ENCODE measurements at regions not wholly inside any gene's neighbourhood (a gene's known extent, or its start where the extent isn't known, plus 50 kb on each side); places are given as distances from the start of the nearest gene placed in this dataset.

GRCh38 chr5:6169660-6170059 is 208.7 kb downstream of the MED10 start:
- DNase-seq (ENCODE audit: low spot score): no peak

- no peak for DNase-seq (ENCODE audit: low spot score)
Observed at GRCh38 chr5:6166698-6167394, 211.5 kb downstream of the MED10 start.

DNA sequence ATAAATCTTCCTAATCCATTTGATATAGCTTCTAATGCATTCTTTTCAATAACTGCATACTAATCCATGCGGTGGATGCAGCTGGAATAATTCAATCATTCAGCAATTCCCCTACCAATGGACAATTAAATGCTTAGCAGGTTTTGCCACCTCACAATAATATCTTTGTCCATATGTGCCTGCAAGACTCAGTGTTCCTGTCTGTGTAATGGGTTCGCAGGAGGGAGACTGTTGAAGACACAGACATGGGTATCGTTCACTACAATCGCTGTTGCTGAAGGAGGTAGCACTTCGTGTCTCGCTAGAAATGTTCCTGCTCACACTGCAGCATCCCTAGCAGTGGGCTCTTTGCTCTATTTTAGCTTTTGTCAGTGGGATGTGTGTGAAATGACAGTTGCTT is 214.4 kb downstream of the MED10 start:
- DNase-seq (ENCODE audit: low spot score): no peak

GRCh38 chr5:6162175-6162574 is 216.2 kb downstream of the MED10 start:
- no peak for DNase-seq (ENCODE audit: low spot score)

GRCh38 chr5:6161257-6161656 is 217.1 kb downstream of the MED10 start:
- no peak for DNase-seq (ENCODE audit: low spot score)

DNA sequence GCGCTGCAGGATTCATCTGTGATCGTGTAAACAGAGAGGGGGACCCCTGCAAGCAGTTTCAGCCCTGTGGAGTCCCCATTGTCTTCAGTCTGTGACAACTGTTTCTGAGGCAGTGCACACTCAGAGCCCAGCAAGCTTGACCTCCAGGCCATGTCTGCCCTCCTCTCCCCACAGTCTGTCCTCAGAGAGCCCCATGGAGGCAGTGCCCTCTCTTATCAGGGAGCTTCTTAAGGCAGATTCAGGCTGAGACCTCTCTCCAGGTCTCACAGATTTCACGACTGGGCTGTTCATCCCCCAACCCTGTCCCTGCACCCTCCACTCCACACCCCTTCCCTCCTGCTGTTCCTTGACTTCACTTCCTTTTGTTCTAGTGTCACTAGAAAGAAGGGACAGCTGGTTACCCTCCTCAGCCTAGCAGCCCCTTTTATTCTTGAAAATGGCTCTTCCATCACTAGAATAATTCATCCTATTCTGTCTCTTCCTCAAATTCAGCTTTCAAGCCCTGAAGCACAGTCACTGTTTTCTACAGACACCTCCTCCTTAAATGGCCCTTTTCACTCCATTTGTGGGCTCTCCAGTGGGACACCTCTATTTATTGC is 218.4 kb downstream of the MED10 start:
- DNase-seq (ENCODE audit: low spot score): no peak

- DNase-seq (ENCODE audit: low spot score): no peak
Observed at GRCh38 chr5:6158974-6159831, 219.1 kb downstream of the MED10 start.

DNA sequence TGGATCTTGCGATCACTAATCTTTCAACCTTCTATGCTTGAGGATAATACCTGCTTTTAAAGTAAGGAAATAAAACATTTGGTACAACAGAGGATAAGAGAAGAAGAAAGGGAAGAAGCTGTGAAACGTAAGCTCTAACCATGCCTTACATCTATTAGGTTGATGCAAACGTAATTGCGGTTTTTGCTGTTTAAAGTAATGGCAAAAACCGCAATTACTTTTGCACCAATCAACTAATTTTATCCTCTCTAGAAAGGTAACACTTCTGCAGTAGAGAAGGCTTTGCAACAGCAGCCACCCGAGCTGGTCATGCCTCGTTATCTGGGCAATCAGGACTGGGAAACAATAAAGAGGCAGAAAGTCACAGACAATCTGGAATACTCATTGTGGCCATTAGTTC is 224.1 kb downstream of the MED10 start:
- no peak for DNase-seq (ENCODE audit: low spot score)

DNA sequence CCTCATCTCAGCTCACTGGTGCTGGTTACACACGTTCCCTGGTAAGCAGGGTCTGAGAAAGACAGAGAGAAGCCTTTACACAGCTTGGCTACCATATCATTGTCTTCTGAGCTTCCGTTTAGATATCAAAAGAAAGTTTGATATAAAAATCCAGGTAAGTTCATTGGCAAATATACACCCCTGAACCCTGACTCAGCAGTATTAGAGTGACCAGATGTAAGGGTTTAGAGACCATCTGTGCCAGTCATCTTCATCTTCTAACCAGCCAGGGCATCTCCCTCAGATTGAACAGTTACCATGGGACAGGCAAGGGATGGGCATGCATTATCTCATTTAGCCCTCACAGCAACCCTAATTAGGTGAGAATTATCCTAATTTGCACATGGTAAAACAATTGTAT is 232.1 kb downstream of the MED10 start:
- DNase-seq (ENCODE audit: low spot score): no peak

DNA sequence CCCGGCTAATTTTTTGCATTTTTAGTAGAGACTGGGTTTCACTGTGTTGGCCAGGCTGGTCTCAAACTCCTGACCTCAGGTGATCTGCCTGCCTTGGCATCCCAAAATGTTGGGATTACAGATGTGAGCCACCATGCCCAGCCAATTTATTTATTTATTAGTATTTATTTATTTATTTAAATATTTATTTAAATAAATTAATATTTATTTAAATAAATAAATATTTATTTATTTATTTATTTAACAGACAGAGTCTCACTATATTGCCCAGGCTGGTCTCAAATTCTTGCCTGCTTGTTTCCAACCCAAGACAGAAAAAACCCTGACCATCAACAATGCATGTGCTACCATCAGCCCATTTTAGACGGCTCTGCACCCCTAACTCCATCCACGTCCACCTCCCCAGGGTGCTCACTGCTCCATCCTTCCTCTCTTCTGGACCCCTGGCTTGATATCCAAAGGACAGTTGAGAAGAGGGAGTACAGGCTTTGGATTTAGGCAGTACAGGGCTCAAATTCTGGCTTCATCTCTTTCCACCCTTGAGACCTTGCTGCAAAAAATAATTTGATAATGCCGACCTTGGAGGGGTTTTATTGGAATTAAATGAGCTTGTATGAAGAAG is 232.6 kb downstream of the MED10 start:
- no peak for DNase-seq (ENCODE audit: low spot score)

- DNase-seq (ENCODE audit: low spot score): no peak
Observed at GRCh38 chr5:6143523-6143922, 234.8 kb downstream of the MED10 start.

DNA sequence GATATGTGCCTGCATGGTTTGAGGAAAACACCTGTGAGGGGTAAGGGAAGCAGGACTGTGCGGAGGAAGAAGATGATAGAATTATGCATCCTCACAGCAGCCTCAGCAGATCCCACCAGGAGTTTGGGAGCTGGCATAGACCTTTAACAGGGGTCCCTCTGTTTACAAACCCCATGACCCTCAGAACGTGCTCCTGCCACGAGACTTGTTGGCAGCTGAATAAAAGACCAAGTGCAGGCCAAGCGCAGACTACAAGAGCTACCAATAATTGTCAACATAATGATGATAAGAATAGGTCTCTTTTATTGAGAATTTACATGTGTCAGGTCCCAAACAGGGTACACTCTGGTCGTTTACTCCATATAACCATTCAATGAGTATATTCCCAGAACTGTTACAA is 236.0 kb downstream of the MED10 start:
- DNase-seq (ENCODE audit: low spot score): no peak

- no peak for DNase-seq (ENCODE audit: low spot score)
Observed at GRCh38 chr5:6140219-6140618, 238.1 kb downstream of the MED10 start.

- no peak for DNase-seq (ENCODE audit: low spot score)
Observed at GRCh38 chr5:6135977-6136376, 242.4 kb downstream of the MED10 start.

DNA sequence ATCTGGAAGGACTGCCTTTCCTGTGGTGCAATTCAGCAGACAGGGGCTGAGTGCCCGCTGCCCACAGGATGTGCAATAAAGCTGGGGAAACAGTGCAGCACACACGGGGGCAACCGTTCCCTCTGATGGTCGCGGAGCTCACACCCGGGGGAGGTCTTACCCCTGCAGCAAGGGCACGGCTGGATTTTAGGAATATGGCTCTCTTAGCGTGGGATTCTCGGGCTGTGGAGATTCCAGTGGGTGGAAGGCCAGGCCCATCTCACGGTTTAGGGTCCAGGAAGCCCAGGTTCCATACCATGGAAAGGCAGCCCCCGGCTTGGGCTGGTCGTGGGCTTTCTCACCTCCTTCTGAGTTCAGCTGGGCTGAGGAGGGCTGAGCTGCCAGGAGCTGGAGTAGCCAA is 244.1 kb downstream of the MED10 start:
- DNase-seq (ENCODE audit: low spot score): no peak

DNA sequence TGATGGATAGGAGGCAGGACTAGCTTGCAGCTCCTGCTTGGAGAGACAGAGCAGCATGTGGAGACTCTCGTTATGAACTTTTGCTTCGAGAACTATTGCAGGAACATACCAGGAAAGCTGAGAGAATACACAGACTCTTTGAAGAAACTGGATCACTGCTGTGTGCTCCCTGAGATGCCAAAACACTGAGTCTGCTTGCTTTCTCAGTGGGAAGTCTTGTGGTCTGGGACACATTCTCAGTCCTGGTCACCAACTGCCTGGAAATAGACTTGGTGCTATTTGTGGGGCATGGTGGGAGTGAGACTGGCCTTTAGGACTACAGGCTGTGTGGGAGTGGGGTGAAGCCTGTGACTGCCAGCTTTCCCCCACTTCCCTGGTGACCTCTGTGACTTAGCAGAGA is 252.6 kb downstream of the MED10 start:
- DNase-seq (ENCODE audit: low spot score): no peak

DNA sequence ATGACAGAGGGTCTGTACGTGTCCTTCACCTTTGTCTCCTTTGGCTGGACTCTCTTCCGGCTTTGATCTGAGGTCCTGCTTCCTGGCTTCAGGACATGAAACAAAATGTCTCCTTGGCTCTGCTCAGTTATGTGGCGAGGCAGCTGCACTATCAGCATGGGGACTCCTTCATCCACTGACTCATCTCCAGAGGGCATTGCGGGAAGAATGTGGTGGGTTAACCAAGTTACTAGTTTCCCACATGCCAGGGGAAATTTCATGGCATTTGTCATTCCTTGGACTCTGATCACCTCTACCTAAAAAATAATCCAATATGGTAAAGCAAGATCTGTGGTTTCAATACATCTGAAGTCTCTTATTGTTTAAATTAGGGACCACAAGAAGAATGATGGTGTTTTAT is 259.7 kb downstream of the MED10 start:
- no peak for DNase-seq (ENCODE audit: low spot score)

GRCh38 chr5:6117212-6117611 is 261.1 kb downstream of the MED10 start:
- DNase-seq (ENCODE audit: low spot score): no peak

DNA sequence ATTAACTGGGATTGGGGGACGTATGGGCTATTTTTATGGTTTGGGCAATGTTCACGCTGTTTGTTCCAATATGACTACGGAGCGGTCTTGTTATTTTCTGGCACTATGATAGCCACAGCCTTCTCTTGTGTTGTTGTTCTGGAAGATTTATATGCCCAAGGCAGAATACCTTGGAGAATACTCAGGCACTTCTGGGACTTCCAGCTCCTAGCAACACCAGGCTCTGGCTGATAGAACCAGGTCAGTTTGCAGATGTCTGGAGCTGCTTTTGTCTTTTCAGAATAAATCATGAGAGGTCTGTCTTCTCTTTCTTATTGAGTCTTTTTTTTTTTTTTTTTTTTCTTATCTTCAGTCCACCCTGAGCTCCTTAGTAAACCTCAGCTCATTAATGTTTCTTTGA is 262.5 kb downstream of the MED10 start:
- no peak for DNase-seq (ENCODE audit: low spot score)

DNA sequence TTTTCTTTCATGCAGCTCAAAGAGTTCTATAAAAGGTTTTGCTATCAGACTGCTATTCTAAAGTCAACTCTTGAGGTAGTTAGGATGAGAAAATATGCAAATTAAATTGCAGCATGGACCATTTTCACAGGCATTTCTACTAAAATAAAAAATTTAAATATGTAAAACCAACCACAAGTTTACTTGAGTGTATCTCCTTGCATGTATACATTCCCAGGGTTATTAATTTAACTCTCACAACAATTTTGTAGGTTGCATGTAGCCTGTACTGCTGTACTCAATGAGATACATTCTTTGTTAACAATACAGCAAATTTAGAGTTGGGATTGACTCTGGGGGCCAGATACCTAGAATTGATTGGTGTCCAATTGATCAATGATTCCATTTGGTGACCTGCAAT is 265.8 kb downstream of the MED10 start:
- DNase-seq (ENCODE audit: low spot score): no peak

GRCh38 chr5:6112125-6112524 is 266.2 kb downstream of the MED10 start:
- DNase-seq (ENCODE audit: low spot score): no peak

DNA sequence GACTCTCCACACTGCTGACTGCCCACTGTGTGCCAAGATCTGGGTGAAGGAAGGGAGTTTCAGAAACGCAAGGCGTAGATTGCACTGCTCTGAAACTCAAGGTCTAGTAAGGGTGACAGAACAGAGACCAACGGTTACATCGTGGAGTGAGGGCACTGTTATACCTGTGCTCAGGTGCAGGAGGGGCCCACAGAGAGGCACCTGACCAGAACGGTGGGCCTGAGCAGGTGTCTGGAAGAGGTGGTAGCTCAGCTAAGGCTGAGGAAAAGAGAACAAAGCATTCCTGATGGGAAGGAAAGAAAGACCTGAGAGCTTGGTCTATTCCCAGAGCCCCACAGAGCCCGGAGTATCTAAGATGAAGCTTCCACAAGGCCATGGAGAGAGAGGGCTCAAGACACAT is 267.2 kb downstream of the MED10 start:
- no peak for DNase-seq (ENCODE audit: low spot score)
